Osteocyte (in vitro differentiated cells): ENCODE measurements at regions not wholly inside any gene's neighbourhood (a gene's known extent, or its start where the extent isn't known, plus 50 kb on each side); places are given as distances from the start of the nearest gene placed in this dataset.

Experiments used
- DNase-seq: peaks from one replicate; pipeline ENCODE4 v3.0.0; 2021; ENCODE audit warnings: mixed read lengths; ENCODE audit not compliant: unreplicated experiment; ENCODE audit errors: extremely low spot score
- H3K27ac Mint-ChIP-seq: one replicate; pipeline ENCODE4 v1.8.0; 2021; ENCODE audit warnings: mild to moderate bottlenecking, mixed read lengths; ENCODE audit not compliant: unreplicated experiment
- H3K27me3 Mint-ChIP-seq: one replicate; pipeline ENCODE4 v1.8.0; 2021; ENCODE audit warnings: mixed read lengths; ENCODE audit not compliant: unreplicated experiment
- H3K36me3 Mint-ChIP-seq: one replicate; pipeline ENCODE4 v1.8.0; 2021; ENCODE audit warnings: mixed read lengths; ENCODE audit not compliant: unreplicated experiment
- H3K4me1 Mint-ChIP-seq: one replicate; pipeline ENCODE4 v1.8.0; 2021; ENCODE audit warnings: mixed read lengths; ENCODE audit not compliant: unreplicated experiment
- H3K4me3 Mint-ChIP-seq: one replicate; pipeline ENCODE4 v1.8.0; 2021; ENCODE audit warnings: mild to moderate bottlenecking, moderate library complexity, mixed read lengths; ENCODE audit not compliant: unreplicated experiment
- H3K9me3 Mint-ChIP-seq: one replicate; pipeline ENCODE4 v1.8.0; 2021; ENCODE audit warnings: mixed read lengths; ENCODE audit not compliant: unreplicated experiment
- CTCF ChIP-seq: fragments of 200-600 bp; sonication (generic); IDR thresholded peaks from 2 replicates; pipeline ENCODE4 v1.5.0; 2021; ENCODE audit warnings: antibody characterized with exemption, mild to moderate bottlenecking, moderate library complexity

- no peak for DNase-seq
- no peak for TF ChIP-seq CTCF
- no peaks in the 10 kb centered on the region for H3K27me3 Mint-ChIP-seq
- H3K4me1 Mint-ChIP-seq, result peaks cover 7% of the 10 kb centered on the region
- peaks cover 5% of the 10 kb centered on the region for H3K9me3 Mint-ChIP-seq
- no peak overlapping the region for H3K27ac Mint-ChIP-seq
- no peaks in the 10 kb centered on the region for H3K36me3 Mint-ChIP-seq
- H3K4me3 Mint-ChIP-seq, result no peak overlapping the region
These were observed 1530.2 kb upstream of the LRRTM3 start for GRCh38 chr10:65395631-65396030.

GRCh38 chr10:65396997-65397396 lies 1528.8 kb upstream of the LRRTM3 start:
- Mint-ChIP-seq H3K9me3 (peaks cover 5% of the 10 kb centered on the region), H3K27ac (no peak overlapping the region), H3K27me3 (no peaks in the 10 kb centered on the region), H3K36me3 (no peaks in the 10 kb centered on the region), H3K4me3 (no peak overlapping the region), H3K4me1 (peaks cover 7% of the 10 kb centered on the region)
- no peak for TF ChIP-seq CTCF
- DNase-seq, result no peak

GRCh38 chr10:65408401-65408800 lies 1517.4 kb upstream of the LRRTM3 start:
- no peak for TF ChIP-seq CTCF
- Mint-ChIP-seq H3K4me3 (no peak overlapping the region), H3K36me3 (no peaks in the 10 kb centered on the region), H3K27ac (no peak overlapping the region), H3K4me1 (no peaks in the 10 kb centered on the region), H3K9me3 (peaks cover 4% of the 10 kb centered on the region), H3K27me3 (no peaks in the 10 kb centered on the region)
- no peak for DNase-seq

- Mint-ChIP-seq H3K36me3 (no peaks in the 10 kb centered on the region), H3K4me3 (no peak overlapping the region), H3K4me1 (peaks cover 5% of the 10 kb centered on the region), H3K27ac (no peak overlapping the region), H3K27me3 (no peaks in the 10 kb centered on the region), H3K9me3 (peaks cover 8% of the 10 kb centered on the region)
- no peak for DNase-seq
- no peak for TF ChIP-seq CTCF
These were observed 1512.8 kb upstream of the LRRTM3 start for GRCh38 chr10:65413001-65413400.

GRCh38 chr10:65415318-65415717 lies 1510.5 kb upstream of the LRRTM3 start:
- Mint-ChIP-seq H3K4me1 (peaks cover 21% of the 10 kb centered on the region), H3K4me3 (no peak overlapping the region), H3K9me3 (peaks cover 13% of the 10 kb centered on the region), H3K36me3 (no peaks in the 10 kb centered on the region), H3K27ac (no peak overlapping the region), H3K27me3 (no peaks in the 10 kb centered on the region)
- no peak for DNase-seq
- TF ChIP-seq CTCF, result no peak
